Sigmoid colon (tissue), 3 donors: ENCODE measurements at regions not wholly inside any gene's neighbourhood (a gene's known extent, or its start where the extent isn't known, plus 50 kb on each side); places are given as distances from the start of the nearest gene placed in this dataset.

Experiments
- POLR2A ChIP-seq, 2 donors: fragments of 450-650 bp; IDR thresholded peaks; one replicate each; pipeline ENCODE4 v1.6.1; 2016; ENCODE audit warnings: antibody characterized with exemption in 2 of 2, mild to moderate bottlenecking in 2 of 2, moderate library complexity in 2 of 2
- TF ChIP-seq, protein P1 (sequence below), 4 experiments: fragments of 450-650 bp in 3 of 4; fragments of 200-600 bp in 1 of 4; IDR thresholded peaks; one replicate each; pipeline ENCODE4 v1.5.1; 2016 to 2019; ENCODE audit warnings: antibody characterized with exemption in 4 of 4, mild to moderate bottlenecking in 3 of 4, moderate library complexity in 2 of 4

DNA sequence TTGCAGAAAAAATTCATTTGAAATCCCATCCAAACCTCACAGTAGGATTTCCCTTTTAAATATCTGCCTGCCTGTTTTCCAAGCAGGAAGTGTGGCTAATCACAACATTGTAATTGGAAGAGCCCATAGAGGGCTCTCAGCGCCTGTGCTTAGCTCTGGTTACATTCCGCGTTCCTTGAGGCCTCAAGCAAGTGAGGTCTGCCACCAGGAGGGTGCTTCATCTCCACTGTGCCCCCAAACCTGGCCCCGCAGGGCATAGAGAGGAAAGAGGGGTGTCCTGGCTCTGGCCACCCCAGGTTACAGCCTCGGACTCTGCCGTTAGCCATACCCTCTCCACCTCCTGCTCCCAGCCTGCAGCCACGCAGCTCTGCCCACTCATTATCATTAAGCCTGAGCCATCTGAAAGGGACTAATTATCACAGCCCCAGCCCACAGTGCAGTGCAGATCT is 214.8 kb downstream of the SP3 start:
- TF ChIP-seq POLR2A (IDR thresholded peaks at IDR 0.05): no peak
- TF ChIP-seq, protein P1, sequence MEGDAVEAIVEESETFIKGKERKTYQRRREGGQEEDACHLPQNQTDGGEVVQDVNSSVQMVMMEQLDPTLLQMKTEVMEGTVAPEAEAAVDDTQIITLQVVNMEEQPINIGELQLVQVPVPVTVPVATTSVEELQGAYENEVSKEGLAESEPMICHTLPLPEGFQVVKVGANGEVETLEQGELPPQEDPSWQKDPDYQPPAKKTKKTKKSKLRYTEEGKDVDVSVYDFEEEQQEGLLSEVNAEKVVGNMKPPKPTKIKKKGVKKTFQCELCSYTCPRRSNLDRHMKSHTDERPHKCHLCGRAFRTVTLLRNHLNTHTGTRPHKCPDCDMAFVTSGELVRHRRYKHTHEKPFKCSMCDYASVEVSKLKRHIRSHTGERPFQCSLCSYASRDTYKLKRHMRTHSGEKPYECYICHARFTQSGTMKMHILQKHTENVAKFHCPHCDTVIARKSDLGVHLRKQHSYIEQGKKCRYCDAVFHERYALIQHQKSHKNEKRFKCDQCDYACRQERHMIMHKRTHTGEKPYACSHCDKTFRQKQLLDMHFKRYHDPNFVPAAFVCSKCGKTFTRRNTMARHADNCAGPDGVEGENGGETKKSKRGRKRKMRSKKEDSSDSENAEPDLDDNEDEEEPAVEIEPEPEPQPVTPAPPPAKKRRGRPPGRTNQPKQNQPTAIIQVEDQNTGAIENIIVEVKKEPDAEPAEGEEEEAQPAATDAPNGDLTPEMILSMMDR (IDR thresholded peaks at IDR 0.05): no peak
